ENCODE measurements at regions not wholly inside any gene's neighbourhood (a gene's known extent, or its start where the extent isn't known, plus 50 kb on each side); places are given as distances from the start of the nearest gene placed in this dataset.

- no peak for TF ChIP-seq POLR2AphosphoS5 (IDR thresholded peaks at IDR 0.05)
- no peak for TF ChIP-seq EP300 (conservative IDR thresholded peaks at IDR 0.05; ENCODE audit: poor library complexity, severe bottlenecking)
- TF ChIP-seq EZH2 (IDR thresholded peaks at IDR 0.05; ENCODE audit: borderline replicate concordance, insufficient read depth, low read length, poor library complexity, severe bottlenecking), result no peak
- no peak for TF ChIP-seq CTCF (IDR thresholded peaks at IDR 0.05; ENCODE audit: poor library complexity, severe bottlenecking)
- TF ChIP-seq, protein P1, sequence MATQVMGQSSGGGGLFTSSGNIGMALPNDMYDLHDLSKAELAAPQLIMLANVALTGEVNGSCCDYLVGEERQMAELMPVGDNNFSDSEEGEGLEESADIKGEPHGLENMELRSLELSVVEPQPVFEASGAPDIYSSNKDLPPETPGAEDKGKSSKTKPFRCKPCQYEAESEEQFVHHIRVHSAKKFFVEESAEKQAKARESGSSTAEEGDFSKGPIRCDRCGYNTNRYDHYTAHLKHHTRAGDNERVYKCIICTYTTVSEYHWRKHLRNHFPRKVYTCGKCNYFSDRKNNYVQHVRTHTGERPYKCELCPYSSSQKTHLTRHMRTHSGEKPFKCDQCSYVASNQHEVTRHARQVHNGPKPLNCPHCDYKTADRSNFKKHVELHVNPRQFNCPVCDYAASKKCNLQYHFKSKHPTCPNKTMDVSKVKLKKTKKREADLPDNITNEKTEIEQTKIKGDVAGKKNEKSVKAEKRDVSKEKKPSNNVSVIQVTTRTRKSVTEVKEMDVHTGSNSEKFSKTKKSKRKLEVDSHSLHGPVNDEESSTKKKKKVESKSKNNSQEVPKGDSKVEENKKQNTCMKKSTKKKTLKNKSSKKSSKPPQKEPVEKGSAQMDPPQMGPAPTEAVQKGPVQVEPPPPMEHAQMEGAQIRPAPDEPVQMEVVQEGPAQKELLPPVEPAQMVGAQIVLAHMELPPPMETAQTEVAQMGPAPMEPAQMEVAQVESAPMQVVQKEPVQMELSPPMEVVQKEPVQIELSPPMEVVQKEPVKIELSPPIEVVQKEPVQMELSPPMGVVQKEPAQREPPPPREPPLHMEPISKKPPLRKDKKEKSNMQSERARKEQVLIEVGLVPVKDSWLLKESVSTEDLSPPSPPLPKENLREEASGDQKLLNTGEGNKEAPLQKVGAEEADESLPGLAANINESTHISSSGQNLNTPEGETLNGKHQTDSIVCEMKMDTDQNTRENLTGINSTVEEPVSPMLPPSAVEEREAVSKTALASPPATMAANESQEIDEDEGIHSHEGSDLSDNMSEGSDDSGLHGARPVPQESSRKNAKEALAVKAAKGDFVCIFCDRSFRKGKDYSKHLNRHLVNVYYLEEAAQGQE (IDR thresholded peaks at IDR 0.05; ENCODE audit: borderline replicate concordance), result no peak
- TF ChIP-seq TAF1 (IDR thresholded peaks at IDR 0.05; ENCODE audit: low read depth), result no peak
- no peak for TF ChIP-seq RAD21 (conservative IDR thresholded peaks at IDR 0.05)
- TF ChIP-seq SMC3 (conservative IDR thresholded peaks at IDR 0.05; ENCODE audit: poor library complexity), result no peak
Observed at GRCh38 chr5:142516732-142517131, 169.2 kb downstream of the FGF1 start.

Measured in neural cell (in vitro differentiated cells).